NCI-H146 treated with DMSO at 0.1 percent for 48 hours (cell line): ENCODE measurements at regions not wholly inside any gene's neighbourhood (a gene's known extent, or its start where the extent isn't known, plus 50 kb on each side); places are given as distances from the start of the nearest gene placed in this dataset.

Experiments
- DNase-seq: peaks from one replicate; lab custom pipeline; 2025; ENCODE audit not compliant: unreplicated experiment; lab: John Stamatoyannopoulos, UW

DNA sequence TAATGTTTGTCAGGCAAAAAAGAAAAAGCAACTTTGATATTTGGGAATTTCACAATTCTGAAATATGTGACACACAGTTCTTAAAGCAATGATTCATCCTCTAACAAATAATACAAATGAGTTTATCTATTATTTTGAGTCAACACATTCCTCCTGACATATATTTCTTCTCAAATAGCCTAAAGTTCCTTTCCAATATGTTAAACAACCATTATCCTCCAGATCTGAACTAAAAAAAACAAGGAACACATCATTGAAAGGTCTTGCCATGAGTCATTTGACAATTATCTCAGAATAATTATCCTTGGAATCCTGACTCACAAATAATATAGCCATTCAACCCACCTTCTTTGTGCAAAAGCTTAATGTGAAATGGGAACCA is 208.7 kb upstream of the CDIN1 start:
- DNase-seq: no peak

DNA sequence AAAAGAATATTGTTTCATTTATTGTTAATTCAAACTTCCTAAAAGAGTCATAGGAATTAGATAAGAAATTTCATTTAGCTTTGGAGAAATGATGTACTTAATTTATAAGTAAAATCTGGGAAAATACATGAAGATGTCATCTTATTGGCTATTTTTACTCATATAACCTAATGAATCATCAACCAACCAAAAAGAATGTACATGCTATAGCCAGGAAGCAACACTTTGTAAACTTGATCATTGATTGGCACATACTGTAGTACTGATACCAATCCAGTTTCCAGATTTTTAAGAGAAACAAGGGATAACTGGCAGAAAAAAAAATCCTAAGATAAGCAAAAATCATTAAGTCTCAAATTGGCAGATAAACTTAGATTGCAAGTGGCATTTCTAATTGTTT is 207.9 kb upstream of the CDIN1 start:
- no peak for DNase-seq

DNA sequence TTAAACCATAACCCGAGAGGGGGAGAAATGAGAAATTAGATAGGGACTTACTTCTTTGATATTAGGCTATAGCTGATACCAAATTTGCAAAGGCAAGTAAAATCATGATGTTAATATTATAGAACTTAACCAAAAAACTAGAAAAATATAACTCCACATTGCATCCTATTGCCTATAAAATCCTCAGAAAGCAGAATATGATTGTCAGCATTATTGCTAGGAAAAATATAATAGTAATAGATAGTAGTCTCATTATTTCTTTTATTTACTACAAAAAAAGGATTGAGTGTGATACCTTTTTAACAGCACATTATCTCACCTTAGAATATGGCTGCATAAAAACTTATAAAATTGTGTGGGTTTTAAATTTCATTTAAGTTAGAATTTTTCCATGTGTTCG is 206.5 kb upstream of the CDIN1 start:
- DNase-seq: no peak

DNA sequence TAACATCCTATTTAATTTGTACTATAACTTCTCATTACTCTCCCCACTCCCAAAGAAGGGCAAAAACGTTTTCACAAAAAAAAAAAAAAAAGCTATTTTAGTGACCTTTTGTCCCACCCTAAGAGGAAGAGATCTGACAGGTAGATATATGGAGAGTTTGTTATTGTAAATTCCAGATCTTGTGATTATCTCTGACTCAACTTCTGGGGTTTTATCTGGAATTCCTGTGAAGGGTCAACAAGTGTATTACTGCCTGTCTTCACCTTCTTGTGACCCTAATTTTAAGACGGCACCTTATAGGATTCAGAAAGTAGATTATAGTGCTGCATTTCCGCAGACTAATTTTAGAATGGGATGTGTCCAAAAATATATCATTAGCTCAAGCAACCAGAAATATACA is 205.9 kb upstream of the CDIN1 start:
- no peak for DNase-seq

DNA sequence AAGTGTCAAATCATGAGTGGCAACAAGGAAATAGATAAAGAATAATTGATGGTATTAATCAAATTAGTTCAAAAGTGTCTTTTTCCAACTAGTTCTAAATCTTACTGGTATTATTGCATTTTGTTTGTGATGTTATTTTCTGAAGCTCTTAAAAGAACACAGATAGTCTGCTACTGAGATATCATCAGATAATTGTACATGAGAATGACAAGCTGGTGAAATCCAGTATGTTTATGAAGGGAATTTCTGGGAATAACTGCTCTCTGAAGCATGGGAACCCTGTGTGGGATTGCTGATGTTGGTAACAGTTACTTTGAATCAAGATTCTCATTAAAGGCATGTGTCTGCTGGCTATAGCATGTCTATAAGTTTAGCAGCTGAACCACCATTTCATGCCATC is 190.3 kb upstream of the CDIN1 start:
- no peak for DNase-seq

DNA sequence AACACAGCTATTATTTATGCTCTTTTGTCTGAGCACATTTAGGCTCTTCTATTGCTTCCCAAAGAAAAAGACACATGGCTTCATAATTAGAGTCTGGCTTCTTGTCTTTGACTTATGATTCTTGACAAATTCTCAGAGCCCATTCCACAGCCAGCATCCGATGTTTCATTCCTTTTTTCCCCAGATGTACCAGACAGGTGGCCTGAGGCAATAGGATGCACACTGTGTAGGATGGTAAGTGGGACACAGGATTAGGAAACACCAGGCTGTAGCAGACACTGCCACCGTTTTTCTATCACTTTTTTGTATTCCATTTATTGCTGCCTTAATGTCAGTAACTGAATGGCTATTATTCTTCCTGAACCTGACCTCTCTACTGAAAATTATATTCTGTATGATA is 188.9 kb upstream of the CDIN1 start:
- no peak for DNase-seq

DNA sequence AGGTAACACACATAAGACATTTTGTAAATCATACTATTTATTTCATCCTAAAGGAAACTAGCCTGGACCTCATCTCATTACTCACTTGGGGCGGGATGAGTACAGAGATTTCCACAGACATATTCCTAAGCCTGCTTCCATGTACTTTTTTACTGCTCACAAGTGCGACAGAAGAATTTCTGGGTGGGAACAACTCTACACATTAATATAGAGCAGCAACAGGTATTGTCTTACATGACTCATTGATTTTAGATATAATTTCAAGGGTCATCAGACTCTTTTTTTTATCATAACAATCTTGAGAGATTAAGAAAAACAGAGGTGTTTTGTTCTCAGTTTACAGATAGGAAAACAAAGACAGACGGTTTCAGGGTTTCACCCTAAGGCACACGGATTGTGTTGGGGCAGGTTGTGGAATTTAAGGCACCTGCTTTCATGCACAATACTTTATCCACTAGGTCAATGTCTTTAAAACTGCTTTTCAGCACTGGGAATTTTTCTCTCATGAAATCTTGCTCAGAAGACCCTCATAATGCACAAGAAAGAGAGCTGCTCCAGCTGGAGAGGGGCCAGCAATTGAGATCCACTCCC is 186.7 kb upstream of the CDIN1 start:
- no peak for DNase-seq

DNA sequence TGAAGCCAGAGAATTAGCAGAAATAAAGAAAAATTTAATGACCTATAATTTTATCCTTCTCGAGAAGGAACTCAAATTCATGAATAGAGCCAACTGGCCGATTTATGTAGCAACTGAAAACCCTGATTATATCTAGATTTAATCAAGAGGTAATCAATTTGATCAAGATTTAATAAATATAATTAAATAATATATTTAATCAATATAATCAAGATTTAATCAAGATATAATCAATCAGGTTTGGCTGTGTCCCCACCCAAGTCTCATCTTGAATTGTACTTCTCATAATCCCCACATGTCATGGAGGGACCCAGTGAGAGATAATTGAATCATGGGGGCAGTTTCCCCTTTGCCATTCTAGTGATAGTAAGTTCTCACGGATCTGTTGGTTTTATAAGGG is 181.2 kb upstream of the CDIN1 start:
- no peak for DNase-seq

DNA sequence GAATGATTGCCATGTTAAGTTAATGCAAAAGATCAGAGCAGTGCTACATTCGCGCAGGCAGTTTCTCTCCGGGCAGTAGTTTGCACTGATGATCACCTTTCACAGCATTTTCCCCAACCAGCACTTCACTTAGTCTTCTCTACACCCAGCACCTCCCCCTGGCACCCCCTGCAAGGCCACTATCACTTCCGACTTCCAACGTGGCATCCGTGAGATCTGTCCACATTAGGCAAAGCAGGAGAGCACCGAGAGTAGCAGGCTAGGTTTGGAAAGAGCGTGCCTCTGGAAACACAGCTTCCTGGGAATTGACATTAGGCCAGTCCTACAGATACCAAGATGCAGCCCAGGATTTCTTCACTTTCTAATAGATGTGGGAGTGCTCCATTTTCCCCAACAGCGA is 180.2 kb upstream of the CDIN1 start:
- no peak for DNase-seq

DNA sequence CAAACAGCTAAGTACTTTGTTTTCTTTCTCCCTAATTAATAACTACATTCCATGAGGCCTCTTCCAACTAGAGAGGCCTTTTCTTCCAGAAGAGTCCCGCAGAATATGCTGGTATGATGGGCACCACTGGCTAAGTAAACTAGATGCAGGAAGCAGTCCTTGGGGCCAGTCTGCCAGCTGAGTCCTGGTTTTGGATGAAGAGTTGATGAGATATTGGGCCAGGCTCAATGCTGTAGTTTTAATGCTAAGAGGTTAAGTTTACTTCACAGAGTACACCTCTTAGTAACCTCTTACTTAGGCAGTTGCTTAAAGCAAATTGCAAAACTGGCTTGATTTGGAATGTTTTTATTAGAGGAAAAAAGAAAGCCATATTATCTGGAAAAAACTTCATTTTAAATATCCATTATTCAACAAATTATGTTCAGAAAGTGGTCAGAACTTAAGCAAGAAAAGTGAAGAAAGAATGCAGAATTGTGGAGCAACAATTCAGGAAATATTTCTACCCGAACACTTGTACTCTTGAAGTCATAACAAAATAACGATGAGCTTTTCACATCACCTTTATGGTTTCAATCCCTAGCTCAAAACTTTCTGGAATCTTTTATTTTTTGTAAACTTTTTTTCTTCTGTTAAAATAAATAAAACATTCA is 178.4 kb upstream of the CDIN1 start:
- no peak for DNase-seq

DNA sequence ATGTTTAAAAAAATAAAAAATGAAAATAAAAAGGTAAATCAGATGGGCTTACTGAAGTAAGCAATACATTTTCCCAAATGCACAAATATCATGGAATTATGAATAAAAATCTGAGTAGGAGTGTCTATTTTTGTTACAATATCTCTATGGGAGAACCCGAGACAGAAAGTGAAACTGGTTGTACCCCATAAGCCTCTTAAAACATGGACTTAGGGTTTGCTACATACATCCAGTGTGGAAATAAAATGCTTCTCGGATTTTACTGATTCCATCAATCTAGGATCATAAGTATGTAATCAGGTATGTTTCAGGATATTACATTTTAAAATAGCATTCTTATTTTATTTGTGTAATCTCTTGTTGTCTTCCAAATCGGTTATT is 177.8 kb upstream of the CDIN1 start:
- no peak for DNase-seq

DNA sequence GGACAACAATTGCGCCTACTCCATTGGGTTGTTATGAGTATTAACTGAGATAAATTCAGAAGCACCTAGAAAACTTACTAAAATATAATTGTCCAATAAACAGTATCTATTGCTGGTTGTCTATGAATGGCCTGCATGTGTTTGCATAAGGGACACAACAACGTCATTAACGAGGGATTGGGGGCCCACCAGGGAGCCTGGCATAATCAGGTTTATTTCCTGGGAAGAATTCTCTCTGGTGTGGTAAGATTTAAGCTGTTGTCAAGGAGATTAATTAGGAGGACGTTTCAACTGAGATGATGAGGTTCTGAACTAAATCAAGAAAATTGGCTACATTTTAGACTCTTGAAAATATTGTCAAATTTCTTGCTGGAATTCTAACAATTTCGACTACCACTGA is 176.1 kb upstream of the CDIN1 start:
- DNase-seq: no peak

DNA sequence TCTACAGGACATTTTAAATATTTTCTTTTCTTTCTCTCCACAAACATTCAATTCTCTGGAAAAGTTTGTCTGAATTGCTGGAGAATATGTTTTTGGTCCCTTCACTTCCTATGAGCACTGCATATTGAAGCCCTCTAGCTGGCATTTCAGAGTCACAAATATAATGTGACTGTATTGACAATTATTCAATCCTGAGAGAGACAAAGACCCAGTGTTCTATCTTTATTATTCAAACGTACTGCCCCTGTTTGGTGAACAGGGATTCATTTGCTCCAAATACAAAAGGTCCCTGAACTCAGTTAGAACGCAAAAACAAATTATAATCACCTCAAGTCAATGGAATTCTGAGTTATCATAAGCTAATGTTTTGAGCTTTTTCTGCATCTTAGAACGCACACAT is 173.1 kb upstream of the CDIN1 start:
- DNase-seq: no peak

DNA sequence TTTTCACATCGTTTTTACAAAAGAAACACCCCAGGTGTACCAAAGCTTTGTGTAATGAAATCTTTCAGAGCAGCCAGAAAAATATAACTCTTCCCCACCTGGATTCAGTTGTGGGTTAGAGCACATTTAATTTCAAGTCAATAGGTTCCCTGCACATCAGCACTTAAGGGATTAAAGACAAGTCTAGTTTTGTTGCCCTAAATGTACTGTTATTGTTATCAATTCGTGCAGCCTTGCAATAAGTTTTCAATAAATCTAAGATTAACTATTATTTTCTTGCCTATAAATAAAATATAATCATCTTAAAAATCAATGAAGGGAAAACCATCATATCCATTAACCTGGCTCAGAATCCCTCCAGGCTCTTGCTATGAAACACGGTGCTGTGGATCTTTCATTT is 172.5 kb upstream of the CDIN1 start:
- no peak for DNase-seq

DNA sequence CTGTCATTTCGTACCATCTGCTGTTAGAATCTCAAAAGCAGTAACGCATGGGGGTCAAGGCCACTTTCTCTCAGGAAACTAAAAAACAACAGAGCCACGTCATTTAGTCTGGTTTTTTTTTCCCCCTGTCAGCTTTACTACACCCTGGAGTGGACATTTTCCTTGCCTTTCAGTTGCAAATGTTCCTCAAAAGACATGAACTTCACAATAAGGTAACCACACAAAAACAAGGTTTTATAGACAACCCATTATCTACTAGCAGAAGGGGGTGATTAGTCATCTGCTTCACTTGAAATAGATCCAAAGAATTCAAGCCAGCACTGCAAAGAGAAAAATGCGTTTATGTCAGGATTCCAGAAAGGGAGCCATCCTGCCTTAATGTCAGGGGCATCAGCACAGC is 171.8 kb upstream of the CDIN1 start:
- DNase-seq: no peak

DNA sequence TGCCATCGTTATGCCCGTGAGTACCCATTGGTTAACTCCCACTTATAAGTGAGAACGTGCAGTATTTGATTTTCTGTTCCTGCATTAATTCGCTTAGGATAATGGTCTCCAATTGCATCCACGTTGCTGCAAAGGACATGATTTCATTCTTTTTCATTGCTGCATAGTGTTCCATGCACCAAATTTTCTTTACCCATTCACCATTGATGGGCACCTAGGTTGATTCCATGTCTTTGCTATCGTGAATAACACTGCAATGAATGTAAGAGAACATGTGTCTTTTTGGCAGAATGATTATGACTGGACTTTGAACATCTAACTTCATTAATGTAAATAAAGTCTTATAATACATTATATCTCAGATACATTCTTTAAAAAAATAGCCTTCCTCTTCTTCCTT is 169.6 kb upstream of the CDIN1 start:
- no peak for DNase-seq

DNA sequence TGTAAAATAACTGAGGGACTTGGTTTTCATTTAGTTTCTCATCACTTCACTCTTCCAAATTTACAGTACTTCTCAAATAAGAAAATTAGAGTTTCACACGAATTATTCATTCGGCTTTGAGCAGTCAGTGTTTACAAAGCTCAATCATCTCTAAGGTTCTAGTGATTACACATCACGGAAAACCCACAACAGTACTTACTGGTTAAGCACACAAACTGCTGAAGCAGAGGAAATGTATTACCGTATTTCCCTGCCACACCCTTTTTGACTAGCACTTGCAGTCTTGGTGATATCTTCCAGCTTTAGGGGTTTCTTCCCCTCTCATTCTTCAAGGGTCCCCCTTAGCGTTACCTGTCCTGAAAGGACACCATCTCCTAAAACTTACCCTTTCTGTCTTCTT is 164.8 kb upstream of the CDIN1 start:
- no peak for DNase-seq

DNA sequence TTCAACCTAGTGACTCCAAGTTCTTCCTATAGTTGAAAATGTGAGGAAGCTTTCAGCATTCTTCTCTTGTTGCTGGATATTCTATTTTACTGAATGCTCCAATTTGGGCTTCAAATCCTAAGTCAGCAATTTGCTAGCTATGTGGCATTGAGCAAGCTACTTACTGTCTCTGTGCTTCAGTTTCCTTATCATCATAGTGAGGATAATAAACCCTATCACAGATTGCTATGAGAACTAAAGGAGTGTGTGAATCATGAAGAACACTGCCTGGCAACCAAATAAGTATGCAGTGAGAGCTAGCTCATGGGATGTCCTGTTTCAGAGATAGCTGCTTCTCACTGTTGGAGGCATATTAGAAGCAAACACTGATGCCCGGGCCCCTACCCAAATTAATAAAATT is 163.8 kb upstream of the CDIN1 start:
- DNase-seq: no peak

DNA sequence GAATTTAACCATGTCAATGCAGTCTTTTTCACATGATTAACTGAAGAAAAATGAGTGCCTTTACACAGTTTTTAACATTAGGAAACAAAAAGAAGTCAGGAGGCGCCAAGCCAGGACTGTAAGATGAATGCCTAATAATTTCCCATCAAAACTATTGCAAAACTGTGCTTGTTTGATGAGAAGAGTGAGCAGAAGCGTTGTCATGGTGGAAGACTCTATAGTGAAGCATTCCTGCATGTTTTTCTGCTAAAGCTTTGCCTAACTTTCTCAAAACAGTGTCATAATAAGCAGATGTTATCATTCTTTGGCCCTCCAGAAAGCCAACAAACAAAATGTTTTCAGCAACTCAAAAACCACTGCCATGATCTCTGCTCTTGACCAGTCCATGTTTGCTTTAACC is 156.8 kb upstream of the CDIN1 start:
- no peak for DNase-seq

DNA sequence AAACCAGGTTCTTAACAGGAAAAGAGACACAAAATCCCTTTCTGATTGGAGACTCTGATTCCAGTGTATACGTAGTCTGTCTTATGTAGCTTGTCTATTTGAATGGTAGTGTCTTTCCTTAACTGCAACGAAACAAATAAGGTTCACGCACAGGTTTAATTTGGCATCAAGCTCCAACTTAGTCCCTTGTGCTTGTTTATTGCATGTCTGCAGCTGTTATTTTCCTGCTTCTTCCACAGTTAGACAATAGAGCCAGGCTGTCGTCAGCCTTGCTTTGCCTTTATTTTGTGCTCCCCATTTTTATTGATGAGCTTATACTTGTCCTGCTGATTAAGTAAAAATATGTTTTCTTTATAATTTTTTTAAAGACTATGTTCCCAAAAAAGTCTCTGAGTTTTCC is 152.7 kb upstream of the CDIN1 start:
- DNase-seq: no peak

DNA sequence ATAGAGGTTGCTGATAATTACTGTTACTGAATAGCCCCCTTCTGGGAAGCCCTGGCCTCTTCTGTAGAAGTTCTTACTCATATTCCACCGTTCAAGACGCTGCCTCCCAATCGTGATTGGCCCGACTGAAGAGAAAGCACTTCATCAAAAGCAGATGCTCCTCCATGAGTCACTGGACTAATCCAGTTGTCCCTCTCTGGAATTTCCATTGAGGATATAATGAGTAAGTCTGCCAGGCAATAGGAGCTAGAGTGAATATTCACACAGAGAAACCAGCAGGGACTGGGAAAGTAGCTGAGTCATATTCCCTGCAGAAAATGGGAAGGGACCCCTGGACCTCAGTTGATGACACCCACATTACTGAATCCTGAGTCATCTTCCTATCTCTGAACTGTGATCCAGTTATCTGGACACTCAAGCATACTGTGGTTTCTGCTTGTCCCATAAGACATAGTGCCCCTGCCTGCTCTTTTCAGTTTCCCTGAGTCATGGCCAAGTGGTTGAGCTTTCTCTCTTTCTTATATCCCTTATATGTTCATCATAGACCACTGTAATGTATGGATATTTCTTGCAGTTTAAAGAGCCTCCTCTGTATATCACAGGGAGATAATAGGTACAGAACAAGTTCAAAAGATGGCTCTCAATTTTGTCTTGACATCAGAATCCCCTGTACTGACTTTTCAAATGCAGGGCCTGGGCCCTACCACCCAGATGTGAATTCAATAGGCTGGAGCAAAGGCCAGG is 151.2 kb upstream of the CDIN1 start:
- DNase-seq: no peak

DNA sequence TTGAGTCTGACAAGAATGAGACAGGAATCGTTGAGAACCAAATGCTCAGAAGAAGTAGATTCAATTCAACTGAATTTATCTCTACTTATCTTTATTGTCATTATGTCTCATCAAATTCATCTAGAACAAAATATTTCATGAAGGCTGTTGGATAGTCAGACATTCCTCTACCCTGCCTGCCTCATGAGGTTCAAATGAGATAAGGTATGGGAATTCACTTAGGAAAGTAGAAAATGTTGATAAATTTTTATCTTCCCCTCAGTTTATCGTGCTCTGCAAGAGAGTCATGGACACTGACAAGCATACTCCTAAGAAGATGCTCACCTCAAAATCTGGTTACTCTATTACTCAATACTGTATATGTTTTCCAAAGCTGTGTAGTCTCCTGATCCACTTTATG is 149.7 kb upstream of the CDIN1 start:
- no peak for DNase-seq

DNA sequence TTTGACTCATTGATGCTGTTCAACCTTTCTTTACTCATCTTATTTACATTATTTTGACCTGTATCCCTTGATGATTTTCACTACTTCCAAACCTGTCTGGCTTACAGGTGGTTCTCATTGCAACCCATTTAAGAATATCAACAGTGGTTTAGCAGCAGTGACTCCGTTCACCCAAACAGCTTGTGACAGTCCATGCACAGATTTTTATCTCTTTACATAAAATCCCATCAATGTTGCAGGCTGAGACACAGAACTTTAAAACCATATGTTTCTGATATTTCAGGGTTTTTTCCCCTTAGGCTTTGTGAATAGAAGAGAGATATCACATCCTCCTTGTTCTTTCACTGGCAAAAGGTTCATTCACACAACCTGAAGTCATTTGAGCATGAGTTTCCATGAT is 149.1 kb upstream of the CDIN1 start:
- DNase-seq: no peak
